NT2/D1 (cell line): ENCODE measurements at regions not wholly inside any gene's neighbourhood (a gene's known extent, or its start where the extent isn't known, plus 50 kb on each side); places are given as distances from the start of the nearest gene placed in this dataset.

Experiments used
- SUZ12 ChIP-seq: IDR thresholded peaks from 2 replicates; pipeline ENCODE4 v1.6.1; 2011; ENCODE audit not compliant: insufficient read length, insufficient read depth; ENCODE audit errors: extremely low read depth
- YY1 ChIP-seq: IDR thresholded peaks from 2 replicates; pipeline ENCODE4 v1.6.1; 2011; ENCODE audit not compliant: insufficient read length, insufficient read depth
- ZNF274 ChIP-seq: IDR thresholded peaks from 2 replicates; pipeline ENCODE4 v1.6.1; 2011; ENCODE audit warnings: mild to moderate bottlenecking, low read depth, low read length

DNA sequence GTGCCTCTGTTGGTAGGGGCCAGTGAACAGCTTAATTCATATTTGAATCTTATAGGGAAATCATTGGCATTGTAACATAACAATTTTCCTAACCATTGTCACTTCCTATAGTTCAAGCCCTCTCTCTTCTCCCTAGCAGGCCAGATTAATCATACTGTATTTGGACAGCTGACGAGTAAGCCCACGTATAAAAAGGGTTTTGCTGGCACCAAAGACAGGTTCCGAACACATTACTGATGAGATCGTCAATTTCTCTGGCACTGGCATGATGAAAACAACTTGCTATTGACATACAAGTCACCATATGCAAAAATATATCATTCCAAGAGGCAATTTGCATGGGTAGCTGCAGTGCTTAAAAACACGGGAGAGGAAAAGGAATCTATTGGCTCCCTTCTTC lies 891.1 kb upstream of the AUTS2 start:
- no peak for TF ChIP-seq YY1
- TF ChIP-seq ZNF274 = no peak
- no peak for TF ChIP-seq SUZ12
